Activated naive CD4-positive, alpha-beta T cell treated with anti-CD3 and anti-CD28 coated beads, Interleukin-2, amount 10 ng/mL, durations not matched to agents 7 days and 5 days (primary cell): ENCODE measurements at regions not wholly inside any gene's neighbourhood (a gene's known extent, or its start where the extent isn't known, plus 50 kb on each side); places are given as distances from the start of the nearest gene placed in this dataset.

Experiments
- CTCF ChIA-PET: fragments of 350-600 bp; sonication (Branson Sonifier 250); formaldehyde crosslinking; loops from one replicate; lab custom pipeline; 2021; ENCODE audit warnings: antibody characterized with exemption; lab: Charles Lee
- DNase-seq: peaks from one replicate; pipeline ENCODE4 v3.0.0-alpha.2; 2020
- H3K27ac Mint-ChIP-seq: one replicate; pipeline ENCODE4 v1.8.0; 2021; ENCODE audit warnings: mild to moderate bottlenecking, moderate library complexity, mixed read lengths
- H3K27me3 Mint-ChIP-seq: one replicate; pipeline ENCODE4 v1.8.0; 2021; ENCODE audit warnings: mild to moderate bottlenecking, mixed read lengths
- H3K36me3 Mint-ChIP-seq: one replicate; pipeline ENCODE4 v1.8.0; 2021; ENCODE audit warnings: mixed read lengths
- H3K4me1 Mint-ChIP-seq: one replicate; pipeline ENCODE4 v1.8.0; 2021; ENCODE audit warnings: mixed read lengths
- H3K4me3 Mint-ChIP-seq: one replicate; pipeline ENCODE4 v1.8.0; 2021; ENCODE audit warnings: mild to moderate bottlenecking, moderate library complexity, mixed read lengths
- H3K9me3 Mint-ChIP-seq: one replicate; pipeline ENCODE4 v1.8.0; 2021; ENCODE audit warnings: mixed read lengths

GRCh38 chr11:109034339-109034696, 369.4 kb downstream of the DDX10 start:
- CTCF ChIA-PET = no interaction called here
- Mint-ChIP-seq H3K27ac (no peak overlapping the region), H3K4me3 (no peak overlapping the region), H3K36me3 (no peaks in the 10 kb centered on the region), H3K4me1 (no peaks in the 10 kb centered on the region), H3K27me3 (no peaks in the 10 kb centered on the region), H3K9me3 (peaks cover 3% of the 10 kb centered on the region)
- DNase-seq = no peak

GRCh38 chr11:109035284-109035683, 370.4 kb downstream of the DDX10 start:
- H3K9me3 Mint-ChIP-seq = no peaks in the 10 kb centered on the region
- H3K4me1 Mint-ChIP-seq = no peaks in the 10 kb centered on the region
- DNase-seq = no peak
- H3K27me3 Mint-ChIP-seq = no peaks in the 10 kb centered on the region
- no peaks in the 10 kb centered on the region for H3K36me3 Mint-ChIP-seq
- H3K4me3 Mint-ChIP-seq = no peak overlapping the region
- CTCF ChIA-PET = no interaction called here
- no peak overlapping the region for H3K27ac Mint-ChIP-seq

- H3K27ac Mint-ChIP-seq = no peak overlapping the region
- H3K4me1 Mint-ChIP-seq = no peaks in the 10 kb centered on the region
- CTCF ChIA-PET = no interaction called here
- H3K4me3 Mint-ChIP-seq = no peak overlapping the region
- H3K27me3 Mint-ChIP-seq = no peaks in the 10 kb centered on the region
- H3K36me3 Mint-ChIP-seq = no peaks in the 10 kb centered on the region
- no peak for DNase-seq
- H3K9me3 Mint-ChIP-seq = no peaks in the 10 kb centered on the region
These were observed 371.1 kb downstream of the DDX10 start for GRCh38 chr11:109036011-109036410.

GRCh38 chr11:109037856-109038780, 373.2 kb downstream of the DDX10 start:
- no peak overlapping the region for H3K27ac Mint-ChIP-seq
- H3K36me3 Mint-ChIP-seq = no peaks in the 10 kb centered on the region
- no peak overlapping the region for H3K4me3 Mint-ChIP-seq
- CTCF ChIA-PET = no interaction called here
- H3K4me1 Mint-ChIP-seq = no peaks in the 10 kb centered on the region
- no peak for DNase-seq
- H3K9me3 Mint-ChIP-seq = no peaks in the 10 kb centered on the region
- no peaks in the 10 kb centered on the region for H3K27me3 Mint-ChIP-seq

GRCh38 chr11:109039611-109040010, 374.7 kb downstream of the DDX10 start:
- Mint-ChIP-seq H3K27me3 (no peaks in the 10 kb centered on the region), H3K9me3 (no peaks in the 10 kb centered on the region), H3K4me3 (no peak overlapping the region), H3K4me1 (no peaks in the 10 kb centered on the region), H3K36me3 (no peaks in the 10 kb centered on the region), H3K27ac (no peak overlapping the region)
- CTCF ChIA-PET = no interaction called here
- DNase-seq = no peak

GRCh38 chr11:109040303-109040702, 375.4 kb downstream of the DDX10 start:
- H3K4me3 Mint-ChIP-seq = no peak overlapping the region
- no peaks in the 10 kb centered on the region for H3K36me3 Mint-ChIP-seq
- no peaks in the 10 kb centered on the region for H3K9me3 Mint-ChIP-seq
- no peak for DNase-seq
- no peak overlapping the region for H3K27ac Mint-ChIP-seq
- CTCF ChIA-PET = no interaction called here
- H3K27me3 Mint-ChIP-seq = no peaks in the 10 kb centered on the region
- H3K4me1 Mint-ChIP-seq = no peaks in the 10 kb centered on the region

GRCh38 chr11:109041876-109042275, 377.0 kb downstream of the DDX10 start:
- Mint-ChIP-seq H3K27ac (no peak overlapping the region), H3K27me3 (no peaks in the 10 kb centered on the region), H3K4me3 (no peak overlapping the region), H3K4me1 (no peaks in the 10 kb centered on the region), H3K36me3 (no peaks in the 10 kb centered on the region), H3K9me3 (no peaks in the 10 kb centered on the region)
- CTCF ChIA-PET = no interaction called here
- no peak for DNase-seq

- Mint-ChIP-seq H3K9me3 (no peaks in the 10 kb centered on the region), H3K36me3 (no peaks in the 10 kb centered on the region), H3K4me3 (no peak overlapping the region), H3K27me3 (no peaks in the 10 kb centered on the region), H3K27ac (no peak overlapping the region), H3K4me1 (no peaks in the 10 kb centered on the region)
- CTCF ChIA-PET = interaction anchor here (0.6 kb wide), 1 partner anchor 314 kb away, joined by 3 read pairs; no protein-coding TSS in a partner anchor
- no peak for DNase-seq
These were observed 378.4 kb downstream of the DDX10 start for GRCh38 chr11:109043315-109043714.

- DNase-seq = no peak
- Mint-ChIP-seq H3K27me3 (no peaks in the 10 kb centered on the region), H3K9me3 (no peaks in the 10 kb centered on the region), H3K4me1 (no peaks in the 10 kb centered on the region), H3K4me3 (no peak overlapping the region), H3K36me3 (no peaks in the 10 kb centered on the region), H3K27ac (no peak overlapping the region)
- CTCF ChIA-PET = no interaction called here
These were observed 375.6 kb upstream of the C11orf87 start for GRCh38 chr11:109046284-109046992.

GRCh38 chr11:109048098-109048497, 373.9 kb upstream of the C11orf87 start:
- no peak overlapping the region for H3K4me3 Mint-ChIP-seq
- DNase-seq = no peak
- no peaks in the 10 kb centered on the region for H3K36me3 Mint-ChIP-seq
- no peak overlapping the region for H3K27ac Mint-ChIP-seq
- CTCF ChIA-PET = no interaction called here
- no peaks in the 10 kb centered on the region for H3K27me3 Mint-ChIP-seq
- H3K4me1 Mint-ChIP-seq = no peaks in the 10 kb centered on the region
- H3K9me3 Mint-ChIP-seq = no peaks in the 10 kb centered on the region

- H3K27me3 Mint-ChIP-seq = no peaks in the 10 kb centered on the region
- no peak overlapping the region for H3K27ac Mint-ChIP-seq
- DNase-seq = no peak
- no peak overlapping the region for H3K4me3 Mint-ChIP-seq
- H3K36me3 Mint-ChIP-seq = no peaks in the 10 kb centered on the region
- H3K4me1 Mint-ChIP-seq = no peaks in the 10 kb centered on the region
- no peaks in the 10 kb centered on the region for H3K9me3 Mint-ChIP-seq
- CTCF ChIA-PET = no interaction called here
These were observed 370.8 kb upstream of the C11orf87 start for GRCh38 chr11:109051200-109051599.

- Mint-ChIP-seq H3K27me3 (peaks cover 4% of the 10 kb centered on the region), H3K4me1 (peaks cover 2% of the 10 kb centered on the region), H3K4me3 (no peak overlapping the region), H3K36me3 (no peaks in the 10 kb centered on the region), H3K9me3 (no peaks in the 10 kb centered on the region), H3K27ac (no peak overlapping the region)
- no peak for DNase-seq
- CTCF ChIA-PET = no interaction called here
These were observed 362.6 kb upstream of the C11orf87 start for GRCh38 chr11:109059402-109059801.

GRCh38 chr11:109061394-109061793, 360.6 kb upstream of the C11orf87 start:
- H3K27ac Mint-ChIP-seq = no peak overlapping the region
- CTCF ChIA-PET = no interaction called here
- peaks cover 6% of the 10 kb centered on the region for H3K4me1 Mint-ChIP-seq
- no peaks in the 10 kb centered on the region for H3K36me3 Mint-ChIP-seq
- no peak overlapping the region for H3K4me3 Mint-ChIP-seq
- no peak for DNase-seq
- no peaks in the 10 kb centered on the region for H3K9me3 Mint-ChIP-seq
- H3K27me3 Mint-ChIP-seq = peaks cover 9% of the 10 kb centered on the region

GRCh38 chr11:109062445-109062844, 359.5 kb upstream of the C11orf87 start:
- H3K27ac Mint-ChIP-seq = no peak overlapping the region
- peaks cover 6% of the 10 kb centered on the region for H3K4me1 Mint-ChIP-seq
- no peak for DNase-seq
- peaks cover 9% of the 10 kb centered on the region for H3K27me3 Mint-ChIP-seq
- H3K4me3 Mint-ChIP-seq = no peak overlapping the region
- no peaks in the 10 kb centered on the region for H3K36me3 Mint-ChIP-seq
- no peaks in the 10 kb centered on the region for H3K9me3 Mint-ChIP-seq
- CTCF ChIA-PET = no interaction called here

- Mint-ChIP-seq H3K27me3 (peaks cover 9% of the 10 kb centered on the region), H3K4me3 (no peak overlapping the region), H3K36me3 (no peaks in the 10 kb centered on the region), H3K27ac (no peak overlapping the region), H3K9me3 (no peaks in the 10 kb centered on the region), H3K4me1 (peaks cover 6% of the 10 kb centered on the region)
- no peak for DNase-seq
- CTCF ChIA-PET = no interaction called here
These were observed 359.1 kb upstream of the C11orf87 start for GRCh38 chr11:109062871-109063270.
